CD14-positive monocyte (primary cell): ENCODE measurements at regions not wholly inside any gene's neighbourhood (a gene's known extent, or its start where the extent isn't known, plus 50 kb on each side); places are given as distances from the start of the nearest gene placed in this dataset.

Experiments used
- DNase-seq, 3 donors: peaks; one replicate each; pipeline ENCODE4 v3.0.0-alpha.2; 2011 to 2022
- H2AFZ ChIP-seq: 2 replicates; pipeline ENCODE4 v1.6.0; 2012; ENCODE audit warnings: mild to moderate bottlenecking, low read depth, low read length, inconsistent platforms; ENCODE audit not compliant: insufficient read depth, poor library complexity, severe bottlenecking
- H3K27ac ChIP-seq, 2 donors: 1 replicate in 1 of 2; 2 replicates in 1 of 2; pipeline ENCODE4 v1.5.1; 2012 to 2013; ENCODE audit warnings: low read length in 2 of 2, control low read depth in 1 of 2, inconsistent platforms in 1 of 2, low read depth in 1 of 2, mild to moderate bottlenecking in 1 of 2
- H3K27me3 ChIP-seq, 2 donors: one replicate each; pipeline versions ENCODE4 v1.6.0 to v1.6.1; 2011 to 2013; ENCODE audit warnings: low read length in 2 of 2; ENCODE audit not compliant: control insufficient read depth in 2 of 2, insufficient read depth in 2 of 2
- H3K36me3 ChIP-seq, 2 donors: replicated peaks in 1 of 2; 1 replicate in 1 of 2; 2 replicates in 1 of 2; pipeline versions ENCODE4 v1.5.1 to v1.6.1; 2012 to 2013; ENCODE audit warnings: low read length in 2 of 2, control low read depth in 1 of 2, inconsistent platforms in 1 of 2, mild to moderate bottlenecking in 1 of 2; ENCODE audit not compliant: insufficient read depth in 2 of 2, control insufficient read depth in 1 of 2
- H3K4me1 ChIP-seq, 2 donors: 1 replicate in 1 of 2; 2 replicates in 1 of 2; pipeline versions ENCODE4 v1.5.1 to v1.6.1; 2012 to 2013; ENCODE audit warnings: low read length in 2 of 2, control low read depth in 1 of 2, inconsistent platforms in 1 of 2, mild to moderate bottlenecking in 1 of 2, moderate library complexity in 1 of 2; ENCODE audit not compliant: insufficient read depth in 2 of 2, control insufficient read depth in 1 of 2
- H3K4me2 ChIP-seq: replicated peaks from 2 replicates; pipeline ENCODE3; 2012; ENCODE audit warnings: low read length, moderate library complexity, mild to moderate bottlenecking; ENCODE audit not compliant: poor library complexity, severe bottlenecking; ENCODE audit errors: extremely low read depth
- H3K4me3 ChIP-seq, 3 experiments: fragments of 200-600 bp in 1 of 3; sonication (generic) in 1 of 3; replicated peaks in 1 of 3; 1 replicate in 2 of 3; 2 replicates in 1 of 3; pipeline ENCODE4 v1.5.1; 2011 to 2013; ENCODE audit warnings: low read length in 3 of 3, mild to moderate bottlenecking in 3 of 3, control low read depth in 2 of 3, low read depth in 2 of 3, inconsistent platforms in 1 of 3, moderate library complexity in 1 of 3
- H3K79me2 ChIP-seq: 2 replicates; pipeline ENCODE4 v1.6.0; 2012; ENCODE audit warnings: mild to moderate bottlenecking, control low read depth, inconsistent platforms, low read length, moderate library complexity; ENCODE audit not compliant: insufficient read depth
- H3K9ac ChIP-seq: 2 replicates; pipeline ENCODE4 v1.6.0; 2017; ENCODE audit warnings: low read length, mild to moderate bottlenecking; ENCODE audit not compliant: insufficient read depth, poor library complexity, severe bottlenecking
- H3K9me3 ChIP-seq, 2 donors: replicated peaks in 1 of 2; 1 replicate in 1 of 2; 2 replicates in 1 of 2; pipeline versions ENCODE4 v1.5.1 to v1.6.1; 2012 to 2013; ENCODE audit warnings: low read length in 2 of 2, control low read depth in 1 of 2; ENCODE audit not compliant: control insufficient read depth in 1 of 2, insufficient read depth in 1 of 2
- H4K20me1 ChIP-seq: 2 replicates; pipeline ENCODE4 v1.6.0; 2012; ENCODE audit warnings: mild to moderate bottlenecking, low read length, control low read depth, moderate library complexity; ENCODE audit not compliant: insufficient read depth
- H3K27ac Mint-ChIP-seq, 7 donors: one replicate each; pipeline ENCODE4 v1.8.0; 2020; ENCODE audit warnings: mild to moderate bottlenecking in 7 of 7, mixed read lengths in 7 of 7, moderate library complexity in 6 of 7, inconsistent platforms in 2 of 7
- H3K27me3 Mint-ChIP-seq, 3 donors: one replicate each; pipeline ENCODE4 v1.8.0; 2021 to 2022; ENCODE audit warnings: low read depth in 3 of 3, mild to moderate bottlenecking in 3 of 3, mixed read lengths in 3 of 3, moderate library complexity in 3 of 3, inconsistent platforms in 1 of 3
- H3K36me3 Mint-ChIP-seq, 2 donors: one replicate each; pipeline ENCODE4 v1.8.0; 2020; ENCODE audit warnings: mixed read lengths in 2 of 2, inconsistent platforms in 1 of 2, mild to moderate bottlenecking in 1 of 2
- H3K4me1 Mint-ChIP-seq: one replicate; pipeline ENCODE4 v1.8.0; 2020; ENCODE audit warnings: mild to moderate bottlenecking, mixed read lengths
- H3K4me3 Mint-ChIP-seq, 2 donors: one replicate each; pipeline ENCODE4 v1.8.0; 2020; ENCODE audit warnings: mild to moderate bottlenecking in 2 of 2, mixed read lengths in 2 of 2, moderate library complexity in 1 of 2
- H3K9me3 Mint-ChIP-seq, 7 donors: one replicate each; pipeline ENCODE4 v1.8.0; 2020 to 2022; ENCODE audit warnings: mixed read lengths in 7 of 7, mild to moderate bottlenecking in 6 of 7, moderate library complexity in 6 of 7, inconsistent platforms in 2 of 7
- CTCF ChIP-seq: fragments of 200-600 bp; IDR thresholded peaks from one replicate; pipeline ENCODE4 v1.8.0; 2022; ENCODE audit warnings: antibody characterized with exemption, mild to moderate bottlenecking
- WGBS: methylation state at CpG from one replicate; pipeline ENCODE4 v1.1.5; 2013; ENCODE audit warnings: missing lambda C conversion rate; ENCODE audit not compliant: insufficient coverage; 5-methylcytosine and 5-hydroxymethylcytosine counted together
- intact Hi-C, 2 donors: fragments of 100-400 bp; cut with micrococcal nuclease; formaldehyde crosslinking; loops; one replicate each; pipeline versions ENCODE4 v1.15.0 to v1.15.1; 2023

DNA sequence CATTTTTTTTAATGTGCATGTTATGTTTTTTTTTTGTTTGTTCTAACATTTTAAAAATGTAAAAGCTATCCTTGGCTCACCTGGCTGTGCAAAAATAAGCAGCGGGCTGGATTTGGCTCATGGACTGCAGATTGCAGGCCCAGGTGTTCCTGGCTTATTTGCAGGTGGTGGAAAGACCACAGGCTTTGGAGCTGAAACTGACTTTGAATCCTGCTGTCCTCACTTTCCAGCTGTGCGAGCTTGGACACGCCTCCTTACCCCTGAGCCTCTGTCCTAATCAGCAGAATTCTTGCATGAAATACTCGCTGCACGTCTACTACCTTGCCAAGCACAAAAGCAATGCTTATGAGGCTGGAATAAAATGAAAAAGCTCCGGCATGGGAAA lies 188.7 kb upstream of the TPM1 start:
- no peak overlapping the region for H3K4me3 ChIP-seq
- DNase-seq = no peak
- Mint-ChIP-seq H3K9me3 (peaks cover 0 to 2% (median 0%) of the 10 kb centered on the region in 7 donors), H3K27me3 (peaks cover 3 to 8% (median 6%) of the 10 kb centered on the region in 3 donors), H3K27ac (no peak overlapping the region), H3K4me3 (no peak overlapping the region), H3K36me3 (no peaks in the 10 kb centered on the region), H3K4me1 (peaks cover 2% of the 10 kb centered on the region)
- H3K4me1 ChIP-seq = no peaks in the 10 kb centered on the region
- TF ChIP-seq CTCF = no peak
- no peaks in the 10 kb centered on the region for H4K20me1 ChIP-seq
- H3K27me3 ChIP-seq = no peaks in the 10 kb centered on the region
- no peak overlapping the region for H3K4me2 ChIP-seq
- H3K36me3 ChIP-seq = no peaks in the 10 kb centered on the region
- H3K9me3 ChIP-seq = no peaks in the 10 kb centered on the region
- intact Hi-C loops = no loop called here
- H3K79me2 ChIP-seq = no peaks in the 10 kb centered on the region
- no peak overlapping the region for H2AFZ ChIP-seq
- no peak overlapping the region for H3K9ac ChIP-seq
- 94% methylated on average over 4 of the region's 6 CpGs for WGBS
- no peak overlapping the region for H3K27ac ChIP-seq

GRCh38 chr15:62854420-62855084 lies 188.0 kb upstream of the TPM1 start:
- Histone ChIP-seq H3K27ac (no peak overlapping the region), H2AFZ (no peak overlapping the region), H3K9me3 (no peaks in the 10 kb centered on the region), H3K4me3 (no peak overlapping the region), H4K20me1 (no peaks in the 10 kb centered on the region), H3K27me3 (no peaks in the 10 kb centered on the region), H3K4me2 (no peak overlapping the region), H3K36me3 (no peaks in the 10 kb centered on the region), H3K79me2 (no peaks in the 10 kb centered on the region), H3K9ac (no peak overlapping the region), H3K4me1 (no peaks in the 10 kb centered on the region)
- Mint-ChIP-seq H3K36me3 (no peaks in the 10 kb centered on the region), H3K9me3 (peaks cover 0 to 2% (median 0%) of the 10 kb centered on the region in 7 donors), H3K4me1 (peaks cover 2% of the 10 kb centered on the region), H3K27ac (no peak overlapping the region), H3K27me3 (peaks cover 3 to 7% (median 6%) of the 10 kb centered on the region in 3 donors), H3K4me3 (no peak overlapping the region)
- no peak for TF ChIP-seq CTCF
- DNase-seq = no peak
- 88% methylated on average over 7 of the region's 12 CpGs for WGBS
- intact Hi-C loops = no loop called here
